Activated T-cell treated with anti-CD3 and anti-CD28 coated beads for 48 hours (primary cell): ENCODE measurements at regions not wholly inside any gene's neighbourhood (a gene's known extent, or its start where the extent isn't known, plus 50 kb on each side); places are given as distances from the start of the nearest gene placed in this dataset.
"Not testable (repeated sequence)": the region's sequence is repeated elsewhere in the genome, so short reads cannot be mapped to it uniquely, and the experiment has no call there.

Experiments used
- DNase-seq: peaks from one replicate; pipeline ENCODE4 v3.0.0-alpha.2; 2020; ENCODE audit warnings: low read depth

GRCh38 chr14:22297376-22297775 is 291.6 kb downstream of the DAD1 start:
- DNase-seq = no peak

- DNase-seq = no peak
Observed at GRCh38 chr14:22296722-22297121, 292.3 kb downstream of the DAD1 start.

- DNase-seq = no peak
Observed at GRCh38 chr14:22296088-22296487, 292.9 kb downstream of the DAD1 start.

- no peak for DNase-seq
Observed at GRCh38 chr14:22291406-22291805, 297.6 kb downstream of the DAD1 start.

GRCh38 chr14:22289570-22289969 is 299.5 kb downstream of the DAD1 start:
- DNase-seq = no peak

- no peak for DNase-seq
Observed at GRCh38 chr14:22285991-22286390, 303.0 kb downstream of the DAD1 start.

- DNase-seq = no peak
Observed at GRCh38 chr14:22282949-22283348, 306.1 kb downstream of the DAD1 start.

GRCh38 chr14:22282417-22282816 is 306.6 kb downstream of the DAD1 start:
- DNase-seq = no peak

- DNase-seq = not testable (repeated sequence)
Observed at GRCh38 chr14:22281447-22281874, 307.6 kb downstream of the DAD1 start.

GRCh38 chr14:22280497-22281316 is 308.3 kb downstream of the DAD1 start:
- DNase-seq = no peak

GRCh38 chr14:22276913-22277816 is 311.9 kb downstream of the DAD1 start:
- DNase-seq = no peak

GRCh38 chr14:22271838-22272799 is 316.9 kb downstream of the DAD1 start:
- DNase-seq = no peak

GRCh38 chr14:22268875-22269274 is 320.1 kb downstream of the DAD1 start:
- no peak for DNase-seq

- DNase-seq = no peak
Observed at GRCh38 chr14:22266683-22267082, 322.3 kb downstream of the DAD1 start.

- DNase-seq = no peak
Observed at GRCh38 chr14:22266142-22266442, 322.9 kb downstream of the DAD1 start.

- DNase-seq = no peak
Observed at GRCh38 chr14:22265319-22266141, 323.5 kb downstream of the DAD1 start.

GRCh38 chr14:22264759-22265158 is 324.3 kb downstream of the DAD1 start:
- DNase-seq = no peak

GRCh38 chr14:22263961-22264360 is 325.1 kb downstream of the DAD1 start:
- DNase-seq = no peak

GRCh38 chr14:22262881-22263280 is 326.1 kb downstream of the DAD1 start:
- DNase-seq = no peak

- no peak for DNase-seq
Observed at GRCh38 chr14:22255017-22255950, 333.7 kb downstream of the DAD1 start.
